ENCODE measurements at regions not wholly inside any gene's neighbourhood (a gene's known extent, or its start where the extent isn't known, plus 50 kb on each side); places are given as distances from the start of the nearest gene placed in this dataset.

GRCh38 chr6:137342607-137343190, 123.5 kb upstream of the IFNGR1 start:
- peak; percentile 22 for DNase-seq (ENCODE audit: low spot score)
- Mint-ChIP-seq H3K27me3 (ENCODE audit: low read depth) (no peaks in the 10 kb centered on the region), H3K4me3 (no peak overlapping the region), H3K4me1 (peaks cover 32% of the 10 kb centered on the region), H3K36me3 (no peaks in the 10 kb centered on the region), H3K27ac (no peak overlapping the region), H3K9me3 (no peaks in the 10 kb centered on the region)
- ChIA-PET POLR2A (no interaction called here), CTCF (no interaction called here)
- peak; percentile 74 for ATAC-seq
- TF ChIP-seq NR2C2 (CRISPR knock-in tag; IDR thresholded peaks at IDR 0.05): no peak
- TF ChIP-seq OVOL2 (CRISPR knock-in tag; IDR thresholded peaks at IDR 0.05; ENCODE audit: borderline replicate concordance): no peak
- no peak for TF ChIP-seq FOXK1 (CRISPR knock-in tag; IDR thresholded peaks at IDR 0.05)
- no peak for TF ChIP-seq ELF4 (CRISPR knock-in tag; IDR thresholded peaks at IDR 0.05; ENCODE audit: low read depth)
- TF ChIP-seq, protein P1, sequence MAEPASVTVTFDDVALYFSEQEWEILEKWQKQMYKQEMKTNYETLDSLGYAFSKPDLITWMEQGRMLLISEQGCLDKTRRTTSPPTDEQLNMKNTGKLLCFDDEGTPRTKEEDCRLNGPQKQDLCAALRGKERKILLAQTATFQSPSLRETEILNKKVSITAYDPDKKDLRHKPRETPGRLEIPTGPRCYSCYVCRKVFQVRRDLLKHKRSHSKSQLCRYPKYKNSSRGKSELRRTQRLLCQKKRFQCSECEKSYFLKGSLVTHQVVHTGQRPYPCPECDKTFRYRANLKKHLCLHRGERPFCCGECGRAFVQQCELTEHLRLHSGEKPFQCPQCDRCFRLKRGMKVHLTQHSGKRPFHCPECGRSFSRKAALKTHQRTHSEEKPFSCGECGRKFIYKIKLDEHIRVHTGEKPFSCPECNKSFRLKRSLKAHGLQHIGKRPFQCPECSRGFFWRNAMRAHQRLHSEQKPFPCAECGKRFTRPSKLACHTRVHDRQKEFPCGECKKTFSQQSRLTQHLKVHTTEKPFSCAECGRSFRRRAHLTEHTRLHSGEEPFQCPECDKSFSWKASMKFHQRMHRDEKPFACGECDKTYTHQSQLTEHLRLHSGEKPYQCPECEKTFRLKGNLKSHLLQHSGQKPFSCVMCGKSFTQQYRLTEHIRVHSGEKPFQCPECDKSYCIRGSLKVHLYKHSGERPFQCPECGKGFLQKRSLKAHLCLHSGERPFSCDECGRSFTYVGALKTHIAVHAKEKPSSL (CRISPR knock-in tag; conservative IDR thresholded peaks at IDR 0.05): no peak
- no peak for TF ChIP-seq MYBL2 (CRISPR knock-in tag; IDR thresholded peaks at IDR 0.05)
- TF ChIP-seq ESRRA (CRISPR knock-in tag; IDR thresholded peaks at IDR 0.05; ENCODE audit: borderline replicate concordance): no peak
- TF ChIP-seq ZBTB43 (CRISPR knock-in tag; IDR thresholded peaks at IDR 0.05): no peak
- no peak for TF ChIP-seq TP53 (CRISPR knock-in tag; IDR thresholded peaks at IDR 0.05)
- no peak for TF ChIP-seq ZNF121 (CRISPR knock-in tag; IDR thresholded peaks at IDR 0.05)
- no peak for TF ChIP-seq GRHL2 (CRISPR knock-in tag; IDR thresholded peaks at IDR 0.05; ENCODE audit: insufficient replicate concordance, severe bottlenecking)

DNA sequence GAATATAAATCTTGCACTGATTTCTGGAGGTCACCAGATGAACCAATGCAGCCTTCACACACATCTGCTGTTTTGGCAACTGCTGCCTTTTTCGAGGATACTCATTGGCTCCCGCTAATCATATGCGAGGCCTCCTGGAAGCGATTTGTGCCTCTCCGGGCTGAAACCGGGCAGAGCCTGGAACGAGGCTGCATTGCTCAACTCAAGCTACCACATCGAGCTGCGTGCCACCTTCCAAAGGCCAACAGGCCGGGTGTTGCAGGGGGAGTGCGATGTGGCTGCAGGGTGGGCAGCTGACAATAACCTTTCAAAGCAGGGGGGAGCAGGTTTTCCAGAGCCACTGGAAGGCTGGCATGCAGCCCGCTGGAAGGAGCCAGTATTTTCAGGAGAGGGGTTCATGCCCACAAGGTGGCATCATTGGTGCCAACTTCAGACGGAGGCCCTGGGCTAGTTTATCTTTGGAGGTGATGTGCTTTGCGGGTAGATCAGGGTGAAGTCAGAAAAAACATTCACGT, 122.6 kb upstream of the IFNGR1 start:
- TF ChIP-seq E2F4 (CRISPR knock-in tag; IDR thresholded peaks at IDR 0.05; ENCODE audit: borderline replicate concordance, low read depth): no peak
- no peak for TF ChIP-seq ZNF317 (CRISPR knock-in tag; IDR thresholded peaks at IDR 0.05; ENCODE audit: borderline replicate concordance, low read depth)
- H3K27ac Mint-ChIP-seq: no peak overlapping the region
- no peaks in the 10 kb centered on the region for H3K27me3 Mint-ChIP-seq (ENCODE audit: low read depth)
- no peak overlapping the region for H3K4me3 Mint-ChIP-seq
- H3K9me3 Mint-ChIP-seq: no peaks in the 10 kb centered on the region
- peaks cover 32% of the 10 kb centered on the region for H3K4me1 Mint-ChIP-seq
- no peaks in the 10 kb centered on the region for H3K36me3 Mint-ChIP-seq
- CTCF ChIA-PET: no interaction called here
- POLR2A ChIA-PET: no interaction called here
- ATAC-seq (peak; percentile 71), DNase-seq (ENCODE audit: low spot score) (peak; percentile 20)

- DNase-seq (ENCODE audit: low spot score) (no peak), ATAC-seq (no peak; the same call in 1 of the 2 replicates)
- ChIA-PET CTCF (interaction anchor here (1.2 to 1.5 kb wide), 2 partner anchors 26 to 263 kb away, joined by 3 to 4 read pairs; no protein-coding TSS in a partner anchor), POLR2A (no interaction called here)
- Mint-ChIP-seq H3K9me3 (no peaks in the 10 kb centered on the region), H3K27me3 (ENCODE audit: low read depth) (no peaks in the 10 kb centered on the region), H3K27ac (no peak overlapping the region), H3K4me1 (peaks cover 32% of the 10 kb centered on the region), H3K4me3 (no peak overlapping the region), H3K36me3 (no peaks in the 10 kb centered on the region)
- TF ChIP-seq, protein P2, sequence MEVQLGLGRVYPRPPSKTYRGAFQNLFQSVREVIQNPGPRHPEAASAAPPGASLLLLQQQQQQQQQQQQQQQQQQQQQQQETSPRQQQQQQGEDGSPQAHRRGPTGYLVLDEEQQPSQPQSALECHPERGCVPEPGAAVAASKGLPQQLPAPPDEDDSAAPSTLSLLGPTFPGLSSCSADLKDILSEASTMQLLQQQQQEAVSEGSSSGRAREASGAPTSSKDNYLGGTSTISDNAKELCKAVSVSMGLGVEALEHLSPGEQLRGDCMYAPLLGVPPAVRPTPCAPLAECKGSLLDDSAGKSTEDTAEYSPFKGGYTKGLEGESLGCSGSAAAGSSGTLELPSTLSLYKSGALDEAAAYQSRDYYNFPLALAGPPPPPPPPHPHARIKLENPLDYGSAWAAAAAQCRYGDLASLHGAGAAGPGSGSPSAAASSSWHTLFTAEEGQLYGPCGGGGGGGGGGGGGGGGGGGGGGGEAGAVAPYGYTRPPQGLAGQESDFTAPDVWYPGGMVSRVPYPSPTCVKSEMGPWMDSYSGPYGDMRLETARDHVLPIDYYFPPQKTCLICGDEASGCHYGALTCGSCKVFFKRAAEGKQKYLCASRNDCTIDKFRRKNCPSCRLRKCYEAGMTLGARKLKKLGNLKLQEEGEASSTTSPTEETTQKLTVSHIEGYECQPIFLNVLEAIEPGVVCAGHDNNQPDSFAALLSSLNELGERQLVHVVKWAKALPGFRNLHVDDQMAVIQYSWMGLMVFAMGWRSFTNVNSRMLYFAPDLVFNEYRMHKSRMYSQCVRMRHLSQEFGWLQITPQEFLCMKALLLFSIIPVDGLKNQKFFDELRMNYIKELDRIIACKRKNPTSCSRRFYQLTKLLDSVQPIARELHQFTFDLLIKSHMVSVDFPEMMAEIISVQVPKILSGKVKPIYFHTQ (CRISPR knock-in tag; IDR thresholded peaks at IDR 0.05): no peak
- TF ChIP-seq GABPB1 (CRISPR knock-in tag; IDR thresholded peaks at IDR 0.05) (no peak), KAT7 (CRISPR knock-in tag; IDR thresholded peaks at IDR 0.05; ENCODE audit: borderline replicate concordance) (no peak), MYBL2 (CRISPR knock-in tag; IDR thresholded peaks at IDR 0.05) (no peak), SP1 (CRISPR knock-in tag; conservative IDR thresholded peaks at IDR 0.05) (no peak), ELF4 (CRISPR knock-in tag; IDR thresholded peaks at IDR 0.05; ENCODE audit: low read depth) (no peak), JAZF1 (CRISPR knock-in tag; IDR thresholded peaks at IDR 0.05) (no peak), E2F1 (CRISPR knock-in tag; IDR thresholded peaks at IDR 0.05) (no peak), FOXK1 (CRISPR knock-in tag; IDR thresholded peaks at IDR 0.05) (no peak)
- TF ChIP-seq, protein P3, sequence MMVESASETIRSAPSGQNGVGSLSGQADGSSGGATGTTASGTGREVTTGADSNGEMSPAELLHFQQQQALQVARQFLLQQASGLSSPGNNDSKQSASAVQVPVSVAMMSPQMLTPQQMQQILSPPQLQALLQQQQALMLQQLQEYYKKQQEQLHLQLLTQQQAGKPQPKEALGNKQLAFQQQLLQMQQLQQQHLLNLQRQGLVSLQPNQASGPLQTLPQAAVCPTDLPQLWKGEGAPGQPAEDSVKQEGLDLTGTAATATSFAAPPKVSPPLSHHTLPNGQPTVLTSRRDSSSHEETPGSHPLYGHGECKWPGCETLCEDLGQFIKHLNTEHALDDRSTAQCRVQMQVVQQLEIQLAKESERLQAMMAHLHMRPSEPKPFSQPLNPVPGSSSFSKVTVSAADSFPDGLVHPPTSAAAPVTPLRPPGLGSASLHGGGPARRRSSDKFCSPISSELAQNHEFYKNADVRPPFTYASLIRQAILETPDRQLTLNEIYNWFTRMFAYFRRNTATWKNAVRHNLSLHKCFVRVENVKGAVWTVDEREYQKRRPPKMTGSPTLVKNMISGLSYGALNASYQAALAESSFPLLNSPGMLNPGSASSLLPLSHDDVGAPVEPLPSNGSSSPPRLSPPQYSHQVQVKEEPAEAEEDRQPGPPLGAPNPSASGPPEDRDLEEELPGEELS (CRISPR knock-in tag; IDR thresholded peaks at IDR 0.05): no peak
Measured at GRCh38 chr6:137339929-137340559, 120.9 kb upstream of the IFNGR1 start.
